KBM-7 (cell line): ENCODE measurements at regions not wholly inside any gene's neighbourhood (a gene's known extent, or its start where the extent isn't known, plus 50 kb on each side); places are given as distances from the start of the nearest gene placed in this dataset.
"Not testable (repeated sequence)": the region's sequence is repeated elsewhere in the genome, so short reads cannot be mapped to it uniquely, and the experiment has no call there.

Experiments
- DNase-seq: peaks from one replicate; pipeline ENCODE4 v3.0.0-alpha.2; 2015
- in situ Hi-C: fragments of 300-500 bp; cut with MboI; formaldehyde crosslinking; loops from 2 replicates; pipeline ENCODE4 v1.14.3; 2020; ENCODE audit warnings: low sequenced_read_pairs, low pct_unique_long_range_greater_than_20kb, mixed read lengths

DNA sequence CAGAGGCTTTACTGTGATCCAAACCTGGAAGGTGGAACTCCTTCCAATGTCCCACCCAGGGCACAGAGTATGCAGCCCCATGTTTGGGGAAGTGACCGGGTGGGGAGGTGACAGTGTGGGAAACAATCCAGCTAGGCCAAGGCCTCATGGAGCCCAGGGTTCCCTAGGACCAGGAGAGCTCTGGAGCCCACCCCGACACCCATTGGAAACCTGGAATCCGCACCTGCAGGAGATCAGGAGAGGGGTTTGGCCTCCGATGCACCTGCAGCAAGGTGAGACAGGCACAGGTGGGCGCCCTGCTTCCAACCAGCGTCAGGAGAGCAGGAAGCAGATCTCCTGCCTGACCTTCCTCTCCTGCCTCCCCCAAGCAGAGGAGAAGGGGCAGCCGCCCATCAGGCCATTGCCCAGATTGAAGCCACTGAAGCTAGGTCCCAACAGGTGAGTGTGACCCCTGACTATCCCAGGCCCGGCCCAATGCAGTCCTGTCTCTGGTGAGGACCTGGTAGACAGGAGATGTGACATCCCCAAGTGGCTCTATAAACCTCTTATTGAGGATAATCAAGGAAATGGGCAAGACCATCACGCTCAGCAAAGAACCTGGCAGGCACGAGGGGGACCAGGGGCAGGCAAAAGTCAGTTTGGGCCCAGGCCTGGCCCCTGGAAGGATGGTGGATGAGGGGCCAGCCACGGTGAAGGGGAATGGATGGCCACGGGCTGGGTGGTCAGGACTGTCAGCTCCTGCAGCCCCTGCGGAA, 53.1 kb upstream of the CSPG4 start:
- in situ Hi-C loops, DNase-seq: not testable (repeated sequence)

DNA sequence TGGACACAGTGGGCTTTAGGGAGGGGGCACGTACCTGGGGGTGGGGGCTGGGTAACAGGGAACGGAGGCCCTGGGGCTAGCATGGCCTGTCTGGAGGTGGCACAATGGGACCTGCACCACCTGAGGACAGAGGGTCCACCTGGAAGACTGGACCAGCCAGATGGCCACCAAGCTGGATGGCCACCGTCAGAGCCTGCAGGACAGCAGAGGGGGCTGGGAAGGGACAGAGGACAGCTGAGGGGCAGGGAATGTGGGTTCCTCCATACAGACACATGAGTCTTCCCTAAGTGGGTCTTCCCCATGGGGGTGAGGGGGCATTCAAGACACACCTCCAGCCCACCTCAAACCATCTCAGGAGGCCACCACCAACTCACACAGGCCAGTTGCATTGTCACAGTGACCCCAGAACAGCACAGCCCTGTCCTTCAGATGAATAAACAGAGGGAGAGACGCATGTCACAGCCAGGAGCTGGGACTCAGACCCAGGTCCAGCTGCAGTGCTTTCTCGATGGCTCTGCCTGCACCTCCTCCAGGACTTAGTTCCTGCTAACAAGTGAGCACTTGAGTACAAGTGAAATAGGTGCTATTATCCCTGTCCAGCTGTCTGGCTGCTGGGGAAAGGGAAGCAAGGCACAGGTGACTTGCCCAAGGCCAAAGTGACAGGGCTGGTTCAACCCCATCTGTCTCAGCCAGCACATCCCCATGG, 52.4 kb upstream of the CSPG4 start:
- in situ Hi-C loops, DNase-seq: not testable (repeated sequence)

DNA sequence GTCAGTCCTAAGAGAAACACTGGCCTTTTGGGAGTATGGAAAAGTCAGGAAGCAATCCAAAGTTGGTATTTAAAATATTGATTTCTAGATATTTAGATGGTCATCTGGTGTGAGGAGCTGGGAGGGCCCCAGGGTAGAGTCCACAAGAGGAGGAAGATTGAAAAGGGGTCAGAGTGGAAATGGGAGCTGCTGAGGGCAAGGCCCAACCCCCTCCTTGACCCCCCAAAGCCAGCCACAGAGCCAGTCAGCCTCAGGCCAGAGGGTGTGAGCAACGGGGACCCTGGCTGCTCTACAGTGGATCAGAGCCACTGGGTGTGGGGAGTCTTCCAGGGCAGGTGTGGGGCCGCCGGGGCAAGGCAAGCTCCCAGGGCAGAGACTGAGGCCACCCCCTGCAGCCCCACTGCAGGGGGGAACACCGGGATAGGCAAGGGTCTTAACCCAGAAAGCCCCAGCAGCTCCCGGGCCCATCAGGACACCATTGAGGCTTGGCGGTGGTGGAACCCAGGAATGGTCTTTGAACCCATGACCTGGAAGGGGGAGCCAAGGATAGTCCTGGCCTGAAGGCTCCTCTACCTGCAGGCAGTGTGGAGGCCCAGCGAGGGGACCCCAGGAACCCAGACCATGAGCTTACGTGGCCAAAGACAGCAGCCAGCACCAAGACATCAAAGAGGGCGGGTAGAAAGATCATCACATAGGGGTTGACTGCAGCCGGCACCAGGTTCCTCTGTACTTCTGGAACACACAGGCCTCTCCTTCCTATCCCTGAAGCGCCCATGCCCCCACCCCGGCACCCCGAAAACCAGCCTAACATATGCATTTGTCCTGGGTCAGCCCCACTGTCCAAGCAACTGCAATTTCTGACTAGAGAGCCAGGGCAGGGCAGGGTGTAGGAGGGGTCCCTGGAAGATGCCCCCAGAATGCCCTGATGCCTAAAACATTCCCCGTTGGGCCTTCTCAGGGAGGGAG, 51.3 kb upstream of the CSPG4 start:
- DNase-seq, in situ Hi-C loops: not testable (repeated sequence)

- DNase-seq = no peak
- in situ Hi-C loops = no loop called here
Observed at GRCh38 chr15:75763137-75763611, 50.5 kb upstream of the CSPG4 start.
